ENCODE measurements at regions not wholly inside any gene's neighbourhood (a gene's known extent, or its start where the extent isn't known, plus 50 kb on each side); places are given as distances from the start of the nearest gene placed in this dataset.

GRCh38 chr1:30342535-30343141, 380.7 kb downstream of the MATN1 start:
- DNase-seq (ENCODE audit: low read depth in 2 of 3, low spot score in 2 of 3), result no peak

- no peak for DNase-seq (ENCODE audit: low read depth in 2 of 3, low spot score in 2 of 3)
Measured at GRCh38 chr1:30340934-30341333, 382.5 kb downstream of the MATN1 start.

DNA sequence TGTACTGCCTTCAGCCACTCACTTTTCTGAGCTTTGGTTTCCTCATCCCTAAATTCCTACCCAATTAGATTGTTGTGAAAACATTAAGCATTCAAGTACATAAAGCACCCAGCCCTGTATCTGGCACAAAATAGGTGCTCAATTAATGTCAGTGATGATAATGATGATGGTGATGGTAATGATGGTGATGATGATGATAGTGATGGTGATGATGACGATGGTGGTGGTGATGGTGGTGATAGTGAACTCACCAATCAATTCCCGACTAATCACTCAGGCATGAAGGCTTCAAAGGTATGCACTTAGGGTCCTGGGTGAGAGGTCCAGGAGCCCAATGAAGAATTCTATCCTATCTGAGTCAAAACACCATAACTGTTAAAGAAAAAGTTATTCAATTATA, 383.5 kb downstream of the MATN1 start:
- DNase-seq (ENCODE audit: low read depth in 2 of 3, low spot score in 2 of 3), result no peak

DNA sequence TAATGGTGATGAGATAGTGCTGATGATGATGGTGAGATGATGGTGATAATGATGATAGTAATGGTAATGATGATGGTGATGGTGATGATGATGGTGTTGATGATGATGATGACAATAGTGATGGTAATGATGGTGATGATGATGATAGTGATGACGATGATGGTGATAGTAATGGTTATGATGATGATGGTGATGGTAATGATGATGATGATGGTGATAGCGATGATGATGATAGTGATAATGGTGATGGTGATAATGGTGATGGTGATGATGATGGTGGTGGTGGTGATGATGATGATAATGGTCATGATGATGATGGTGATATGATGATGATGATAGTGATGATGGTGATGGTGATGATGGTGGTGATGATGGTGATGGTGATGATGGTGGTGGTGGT, 384.6 kb downstream of the MATN1 start:
- no peak for DNase-seq (ENCODE audit: low read depth in 2 of 3, low spot score in 2 of 3)

- no peak for DNase-seq (ENCODE audit: low read depth in 2 of 3, low spot score in 2 of 3)
Measured at GRCh38 chr1:30337324-30337620, 386.1 kb downstream of the MATN1 start.

DNA sequence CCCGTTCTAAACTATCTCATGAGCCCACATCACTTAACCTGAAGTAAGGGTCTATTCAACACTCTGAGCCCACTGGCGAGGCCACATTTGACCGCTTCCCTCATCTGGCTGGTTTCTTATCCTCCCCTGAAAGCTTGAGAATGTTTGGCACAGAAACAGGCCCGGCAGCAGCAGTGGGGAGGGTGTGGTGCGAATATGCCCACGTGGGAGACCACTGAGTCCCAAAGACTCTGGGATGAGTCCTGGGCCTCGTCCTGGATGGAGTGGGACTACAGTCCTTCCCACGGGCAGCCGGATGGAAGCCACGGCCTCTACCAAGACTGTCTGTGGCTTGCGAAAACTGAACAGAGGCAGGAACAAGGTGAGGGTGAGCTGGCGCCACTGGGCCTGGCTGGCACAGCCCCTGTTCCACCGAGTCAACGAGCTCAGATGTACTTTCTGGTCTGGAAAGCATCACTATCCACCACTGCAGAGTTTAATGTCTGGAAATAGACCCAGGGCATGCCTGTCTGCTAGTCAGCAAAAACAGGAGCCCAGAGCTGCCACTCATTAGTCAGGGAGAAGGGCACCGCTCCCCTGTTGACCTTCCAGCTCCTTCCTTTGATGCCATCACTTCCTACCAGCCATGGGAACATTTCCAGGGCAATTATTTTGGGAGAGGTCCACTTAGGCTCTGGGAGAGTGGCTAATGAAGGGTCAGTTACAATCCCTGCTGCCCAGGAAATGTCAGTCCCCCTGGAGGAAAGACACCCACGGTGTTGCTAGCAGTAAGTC, 386.6 kb downstream of the MATN1 start:
- DNase-seq (ENCODE audit: low read depth in 2 of 3, low spot score in 2 of 3), result no peak

GRCh38 chr1:30335997-30336390, 387.4 kb downstream of the MATN1 start:
- no peak for DNase-seq (ENCODE audit: low read depth in 2 of 3, low spot score in 2 of 3)

GRCh38 chr1:30335389-30335996, 387.9 kb downstream of the MATN1 start:
- no peak for DNase-seq (ENCODE audit: low read depth in 2 of 3, low spot score in 2 of 3)

DNA sequence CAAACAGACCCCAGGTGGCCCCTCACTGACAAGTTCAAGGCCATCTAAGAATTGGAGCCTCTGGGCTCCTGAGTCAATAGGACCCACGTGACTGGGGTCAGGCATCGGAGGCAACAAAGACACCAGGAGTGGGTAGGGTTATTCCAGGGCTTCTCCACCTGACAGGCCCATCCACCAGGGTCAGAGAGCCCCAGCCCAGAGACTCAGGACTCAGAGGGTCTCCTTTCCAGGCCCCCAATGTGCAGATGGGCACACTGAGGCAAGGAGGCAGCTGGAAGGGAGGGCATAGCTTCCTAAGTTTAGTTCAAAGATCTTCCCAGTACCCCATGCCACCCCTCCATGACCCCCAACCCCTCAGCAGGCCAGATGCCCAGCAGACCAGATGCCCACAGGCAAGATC, 388.6 kb downstream of the MATN1 start:
- no peak for DNase-seq (ENCODE audit: low read depth in 2 of 3, low spot score in 2 of 3)

- DNase-seq (ENCODE audit: low read depth in 2 of 3, low spot score in 2 of 3), result no peak
Measured at GRCh38 chr1:30332116-30333094, 391.0 kb downstream of the MATN1 start.

DNA sequence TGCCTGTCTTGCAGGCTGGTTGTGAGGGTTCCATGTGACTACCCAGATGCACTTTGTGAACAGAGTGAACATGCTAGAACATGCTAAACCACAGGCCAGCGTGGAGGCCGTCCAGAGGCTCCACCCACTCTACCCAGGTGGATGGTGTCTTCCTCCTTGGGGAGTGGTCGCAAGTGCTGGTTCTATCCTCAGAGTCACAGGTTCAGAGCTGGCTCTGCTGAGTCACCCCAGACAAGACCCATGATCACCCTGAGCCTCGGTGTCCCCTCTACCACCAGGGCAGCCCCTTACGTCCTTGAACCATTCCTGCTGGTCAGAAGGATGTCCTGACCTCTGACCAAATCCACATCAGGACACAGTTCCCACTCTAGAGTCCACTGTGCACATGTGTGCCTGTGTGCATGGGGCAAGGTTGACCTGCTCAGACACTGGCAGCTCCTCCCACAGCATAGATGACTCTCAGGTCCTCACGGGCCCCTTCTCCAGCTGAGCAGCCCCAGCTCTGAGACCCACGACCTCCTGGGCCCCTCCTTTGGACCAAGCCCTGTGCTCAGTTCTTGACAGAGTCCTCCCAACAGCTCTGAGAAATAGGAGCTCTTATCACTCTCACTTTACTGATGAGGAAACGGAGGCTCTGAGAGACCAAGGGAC, 391.8 kb downstream of the MATN1 start:
- no peak for DNase-seq (ENCODE audit: low read depth in 2 of 3, low spot score in 2 of 3)

DNA sequence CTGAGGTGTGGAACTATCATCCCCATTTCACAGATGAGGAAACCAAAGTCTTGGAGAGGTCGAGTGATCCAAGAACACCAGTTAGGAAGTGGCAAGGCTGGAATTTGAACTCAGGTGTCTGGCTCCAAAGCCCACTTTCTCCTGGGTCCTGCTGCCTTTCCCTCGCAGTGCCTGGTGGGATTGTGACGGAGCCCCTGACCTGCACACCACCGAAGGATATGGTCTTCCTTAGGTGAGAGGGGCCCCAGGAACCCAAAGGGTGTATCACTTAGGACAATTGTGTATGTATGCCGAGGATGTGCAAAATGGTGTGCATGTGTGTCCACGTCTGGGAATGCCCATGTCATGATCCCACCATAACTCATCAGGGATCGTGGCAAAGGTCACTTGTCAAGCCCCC, 392.7 kb downstream of the MATN1 start:
- DNase-seq (ENCODE audit: low read depth in 2 of 3, low spot score in 2 of 3), result no peak

- no peak for DNase-seq (ENCODE audit: low read depth in 2 of 3, low spot score in 2 of 3)
Measured at GRCh38 chr1:30329802-30330557, 393.4 kb downstream of the MATN1 start.

DNA sequence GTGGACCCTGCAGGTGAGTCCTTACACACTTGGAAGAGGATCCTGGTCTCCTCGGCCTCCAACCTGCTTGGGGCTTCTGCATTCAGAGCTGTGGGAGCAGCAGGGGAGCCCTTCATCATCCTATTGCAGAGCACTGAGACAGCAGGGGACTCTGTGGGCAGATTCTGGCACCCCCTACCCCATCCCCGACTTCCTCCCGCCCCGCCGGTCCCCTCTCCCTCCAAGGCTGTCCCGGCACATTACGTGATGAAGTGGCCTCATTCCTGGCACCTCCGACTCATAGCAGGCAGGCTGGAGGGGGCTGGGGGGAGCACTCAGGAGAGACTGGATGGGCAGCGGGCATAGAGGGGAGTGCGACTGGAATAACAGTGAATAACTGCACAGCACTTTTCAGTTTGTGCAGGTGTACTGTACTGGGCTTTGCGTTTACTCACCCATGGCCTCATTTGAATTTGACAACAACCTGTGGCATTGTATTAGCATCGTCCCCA, 394.1 kb downstream of the MATN1 start:
- DNase-seq (ENCODE audit: low read depth in 2 of 3, low spot score in 2 of 3), result no peak

DNA sequence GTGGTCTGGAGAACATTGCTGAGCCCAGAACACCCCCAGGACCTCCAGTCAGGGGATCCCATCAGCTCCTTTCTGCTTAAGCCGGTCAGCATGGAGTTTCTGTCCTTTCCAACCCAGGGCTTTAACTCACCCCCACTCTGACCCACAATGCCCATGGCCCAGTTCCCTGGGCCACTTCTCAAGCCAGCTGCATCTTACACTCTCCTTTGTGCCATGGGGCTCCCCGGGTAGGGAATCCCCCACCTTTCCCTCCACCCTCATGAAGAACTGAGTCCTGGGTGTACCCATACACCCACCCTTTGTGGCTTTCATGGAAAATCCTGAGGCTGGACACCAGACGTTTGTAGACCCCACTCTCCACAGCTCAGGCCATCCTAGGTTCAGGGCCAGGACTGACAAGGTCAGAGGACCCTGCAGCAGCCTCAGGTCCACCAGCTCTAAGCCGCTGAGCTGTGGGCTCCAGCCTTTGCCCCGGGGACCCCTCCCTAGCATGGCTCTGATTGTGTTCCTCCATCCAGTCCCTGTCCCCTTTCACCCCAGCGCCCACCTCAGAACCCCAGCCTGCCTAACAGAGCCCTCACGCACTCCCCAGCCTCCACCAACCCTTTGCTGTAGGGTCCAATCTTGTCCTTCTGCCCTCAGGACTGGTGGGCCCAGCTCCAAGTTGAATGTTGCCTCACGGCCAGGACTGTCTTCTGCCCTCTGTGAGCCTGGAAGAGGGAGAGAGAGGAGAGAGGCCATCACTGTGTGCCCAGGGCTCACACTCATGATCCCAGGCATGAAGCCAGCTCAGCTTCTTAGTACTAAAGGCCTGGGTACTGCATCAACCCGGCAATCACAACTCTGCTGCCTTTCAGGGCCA, 394.8 kb downstream of the MATN1 start:
- no peak for DNase-seq (ENCODE audit: low read depth in 2 of 3, low spot score in 2 of 3)

GRCh38 chr1:30328100-30328370, 395.4 kb downstream of the MATN1 start:
- DNase-seq (ENCODE audit: low read depth in 2 of 3, low spot score in 2 of 3), result no peak

DNA sequence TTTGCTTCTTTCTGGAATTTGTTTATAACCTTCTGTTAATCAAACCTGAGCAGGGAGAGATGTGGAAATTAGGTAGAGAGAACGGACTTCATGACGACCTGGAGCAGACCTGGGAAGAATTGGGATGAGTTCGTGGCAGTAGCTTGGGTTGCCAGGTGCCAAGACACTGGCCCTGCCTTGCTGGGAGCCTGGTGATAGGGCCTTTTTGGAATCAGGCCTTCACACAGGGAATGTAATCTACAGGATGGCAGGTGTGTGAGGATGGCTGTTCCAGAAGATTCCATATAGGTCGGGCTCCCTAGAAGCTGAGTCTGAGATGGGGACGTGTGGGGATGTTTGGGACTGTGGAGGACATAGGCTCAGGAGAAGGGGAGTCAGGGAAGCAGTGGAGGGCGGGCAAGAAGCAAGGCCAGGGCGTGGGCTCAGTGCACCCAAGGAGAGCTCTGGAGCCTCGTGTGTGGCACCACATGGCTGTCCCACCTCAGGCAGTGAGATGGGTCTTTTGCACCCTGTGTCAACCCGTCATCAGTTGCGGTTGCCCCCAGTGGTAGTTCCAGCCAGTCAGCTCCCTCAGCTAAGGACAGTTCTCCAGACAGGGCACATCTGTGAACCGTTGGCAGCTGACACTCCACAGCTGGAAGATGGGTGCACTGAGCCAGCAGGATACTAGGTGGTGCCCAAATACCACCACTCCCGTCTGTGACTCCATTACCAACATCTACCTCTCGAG, 395.9 kb downstream of the MATN1 start:
- no peak for DNase-seq (ENCODE audit: low read depth in 2 of 3, low spot score in 2 of 3)

- DNase-seq (ENCODE audit: low read depth in 2 of 3, low spot score in 2 of 3), result no peak
Measured at GRCh38 chr1:30325999-30326398, 397.4 kb downstream of the MATN1 start.
